C1 segment of cervical spinal cord (tissue), 14 donors: ENCODE measurements at regions not wholly inside any gene's neighbourhood (a gene's known extent, or its start where the extent isn't known, plus 50 kb on each side); places are given as distances from the start of the nearest gene placed in this dataset.

Source experiments
- DNase-seq, 14 donors: peaks; one replicate each; lab custom pipeline; 2025; lab: John Stamatoyannopoulos, UW

- DNase-seq = peak in 12 of 14 donors; percentile 9 to 71 (median 27)
Observed at GRCh38 chr15:77821188-77821958, 188.7 kb upstream of the LINGO1 start.

DNA sequence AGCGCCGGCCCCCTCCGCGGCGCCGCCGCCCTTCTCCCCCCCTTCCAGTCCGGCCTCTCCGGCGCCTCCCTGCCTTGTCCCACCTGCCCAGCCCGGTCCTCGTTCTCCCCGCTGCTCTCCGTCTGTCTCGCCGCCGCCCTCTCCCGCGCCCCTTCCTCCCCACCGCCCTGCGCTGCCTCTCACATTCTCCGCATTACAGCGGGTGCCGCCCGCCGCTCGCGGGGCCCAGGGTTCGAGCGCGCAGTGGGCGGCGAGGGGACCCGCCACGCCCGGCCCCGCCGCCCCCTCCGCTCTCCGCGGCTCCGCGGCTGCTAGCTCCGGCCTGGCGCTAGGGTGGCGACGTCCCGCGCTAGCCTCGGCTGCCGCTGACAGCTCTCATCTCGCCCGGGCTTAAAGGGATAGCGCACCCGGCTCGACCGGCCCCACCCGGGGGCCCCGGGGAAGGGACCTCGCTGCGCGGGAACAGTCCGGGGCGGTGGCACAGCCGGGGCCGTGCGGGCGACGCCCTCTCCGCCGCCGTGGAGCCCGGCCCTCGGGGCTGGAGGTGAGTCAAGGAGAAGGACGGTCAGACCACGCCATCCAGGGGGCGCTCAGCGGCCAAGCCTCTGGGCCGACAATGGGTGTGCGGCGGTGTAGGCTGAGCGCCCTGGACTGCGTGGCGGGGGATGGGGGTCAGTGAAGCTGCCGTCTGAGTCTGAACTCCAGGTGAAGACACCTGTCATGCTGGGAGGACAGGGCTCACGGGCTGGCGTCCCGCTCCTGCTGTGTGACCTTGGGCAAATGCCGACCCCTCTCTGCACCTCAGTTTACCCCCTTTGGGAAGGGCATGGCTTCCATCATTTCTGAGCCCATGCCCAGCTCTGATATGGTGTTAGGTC, 187.4 kb upstream of the LINGO1 start:
- DNase-seq = peak in 3 of 14 donors; percentile 10 to 36 (median 34)

- DNase-seq = peak in 1 of 14 donors; percentile 36
Observed at GRCh38 chr15:77819048-77819850, 186.5 kb upstream of the LINGO1 start.

DNA sequence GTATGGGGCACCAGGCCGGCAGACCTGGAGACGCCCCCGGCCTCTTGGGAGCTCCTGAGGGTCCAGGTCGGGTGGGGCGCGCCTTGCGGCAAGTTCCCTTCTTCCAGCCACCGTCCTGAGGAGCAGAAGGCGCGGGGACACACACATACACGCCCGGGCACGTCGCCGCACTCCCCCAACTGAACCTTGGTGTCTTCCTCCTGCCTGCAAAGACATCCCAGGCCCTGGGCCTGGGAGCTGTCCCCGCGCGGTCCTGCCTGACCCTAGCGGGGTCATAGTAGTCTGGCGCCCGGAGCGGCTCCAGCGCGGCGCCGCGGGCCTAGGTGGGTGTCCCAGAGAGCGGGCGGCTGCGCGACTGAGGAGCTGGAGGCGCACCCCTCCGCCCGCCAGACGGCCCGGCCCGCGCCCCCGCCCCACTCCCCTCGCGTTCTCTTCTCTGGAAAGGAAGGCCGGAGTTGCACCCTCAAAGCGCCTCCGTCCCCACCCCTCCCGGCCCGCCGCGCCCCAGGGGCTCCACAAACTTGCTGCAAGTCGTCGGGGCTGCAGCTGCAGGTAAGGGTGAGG, 185.9 kb upstream of the LINGO1 start:
- DNase-seq = no peak

- DNase-seq = no peak
Observed at GRCh38 chr15:77817434-77817833, 184.7 kb upstream of the LINGO1 start.

DNA sequence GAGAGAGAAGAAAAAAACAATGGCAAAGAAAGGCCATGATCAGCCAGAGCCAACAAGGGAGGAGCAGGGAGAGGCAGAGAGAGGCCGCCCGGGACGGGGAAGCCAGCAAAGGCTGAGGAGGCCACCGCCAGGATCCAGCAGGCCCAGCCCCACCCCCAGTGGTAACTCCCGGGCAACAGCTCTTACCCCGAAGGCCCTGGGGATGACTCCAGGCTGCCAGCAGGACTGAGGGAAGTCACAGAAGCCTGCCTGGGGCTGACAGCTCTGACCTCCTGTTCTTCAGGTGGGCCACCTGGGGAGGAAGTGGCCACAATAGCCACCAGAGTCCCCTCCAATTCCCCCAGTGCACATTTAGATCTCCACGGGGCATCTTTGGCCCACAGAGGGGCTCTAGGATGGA, 184.3 kb upstream of the LINGO1 start:
- peak in 1 of 14 donors; percentile 14 for DNase-seq

DNA sequence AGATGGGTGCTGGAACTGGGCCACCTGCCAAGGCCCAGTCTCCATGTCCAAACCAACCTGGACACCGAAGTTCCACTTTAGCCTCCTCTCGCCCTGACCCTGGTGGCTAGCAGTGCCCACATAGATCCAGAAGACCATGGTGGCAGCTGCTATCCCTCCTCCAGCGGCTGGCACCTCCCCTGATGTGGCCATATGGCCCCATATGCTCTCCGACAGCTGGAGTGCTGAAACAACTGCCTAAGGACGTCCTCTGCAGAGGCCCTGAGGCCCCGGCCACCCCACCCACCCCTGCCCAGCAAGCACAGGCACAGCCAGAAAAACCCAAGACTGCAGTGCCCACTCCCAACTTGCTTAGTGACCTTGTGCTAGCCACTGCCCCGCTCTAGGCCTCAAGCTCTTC, 182.3 kb upstream of the LINGO1 start:
- no peak for DNase-seq

DNA sequence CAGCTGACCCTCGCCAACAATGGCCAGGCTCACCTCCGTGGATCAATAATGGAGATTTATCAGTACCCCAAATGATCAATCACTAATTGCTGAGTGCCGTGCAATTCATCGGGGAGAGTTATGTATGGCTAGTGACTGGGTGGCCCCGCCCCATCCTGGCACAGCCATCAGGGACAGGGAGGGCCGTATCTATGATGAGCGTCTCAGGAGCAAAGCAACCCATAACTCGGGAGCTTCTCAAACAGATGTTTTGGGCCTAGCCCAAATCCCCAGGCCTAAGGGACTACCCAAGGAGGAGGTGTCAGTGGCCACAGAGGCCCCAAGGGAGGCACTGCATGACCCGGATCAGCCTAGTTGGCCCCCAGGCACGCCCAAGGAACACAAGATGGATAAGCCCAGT, 180.0 kb upstream of the LINGO1 start:
- no peak for DNase-seq

DNA sequence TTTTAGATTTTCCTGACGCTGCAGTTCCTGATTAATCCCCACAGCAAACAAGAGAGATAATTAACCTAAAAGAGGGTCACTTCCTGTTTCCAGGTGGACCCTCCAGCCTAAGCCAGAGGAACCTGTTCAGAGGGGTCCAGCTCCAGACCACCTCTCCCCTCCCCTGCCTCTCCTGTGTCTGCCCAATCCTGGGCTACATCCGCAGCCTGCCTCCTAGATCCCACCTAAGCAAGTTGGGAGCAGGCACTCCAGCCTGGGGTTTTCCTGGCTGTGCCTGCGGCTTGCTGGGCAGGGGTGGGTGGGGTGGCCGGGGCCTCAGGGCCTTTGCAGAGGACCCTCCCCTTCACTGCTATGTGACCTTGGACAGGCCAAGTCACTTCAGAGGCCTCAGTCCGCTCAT, 178.6 kb upstream of the LINGO1 start:
- DNase-seq = no peak

DNA sequence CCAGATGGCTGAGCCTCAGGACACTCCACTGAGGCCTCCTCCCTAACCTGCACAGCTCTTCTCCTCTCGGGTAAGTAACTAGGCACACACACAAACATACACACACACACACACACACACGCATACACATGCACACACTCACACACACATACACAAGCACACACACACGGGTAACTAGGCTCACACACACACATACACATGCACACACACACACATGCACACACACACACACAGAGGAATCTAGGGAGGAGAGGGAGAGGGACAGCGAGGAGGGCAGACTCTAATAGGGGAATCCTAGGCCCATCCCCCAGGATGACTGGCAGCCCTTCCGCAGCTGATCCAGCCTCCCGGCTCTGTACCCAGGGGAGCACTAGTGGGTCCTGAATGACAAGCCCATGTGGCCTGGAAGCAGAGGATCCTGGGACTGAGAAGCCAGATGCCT, 177.4 kb upstream of the LINGO1 start:
- no peak for DNase-seq

GRCh38 chr15:77808581-77809177, 176.0 kb upstream of the LINGO1 start:
- no peak for DNase-seq

DNA sequence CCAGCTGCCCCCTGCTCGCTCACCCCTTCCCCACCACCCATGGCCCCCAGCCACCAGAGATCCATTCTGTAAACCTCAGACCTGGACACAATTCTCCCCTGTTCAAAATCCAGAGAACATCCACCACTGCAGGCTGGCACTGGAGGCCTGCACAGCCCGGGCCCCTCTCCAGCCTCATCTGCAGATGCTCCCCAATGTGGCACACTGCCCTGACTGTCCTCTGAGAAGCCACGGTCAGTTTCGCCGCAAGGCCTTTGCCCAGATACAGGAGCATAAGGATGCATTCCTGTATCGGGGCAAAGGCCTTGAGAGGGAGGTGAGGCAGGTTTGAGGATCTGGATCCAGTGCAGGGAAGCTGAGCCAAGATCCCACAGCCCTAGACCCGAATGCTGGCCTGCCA, 175.4 kb upstream of the LINGO1 start:
- peak in 12 of 14 donors; percentile 15 to 60 (median 36) for DNase-seq

DNA sequence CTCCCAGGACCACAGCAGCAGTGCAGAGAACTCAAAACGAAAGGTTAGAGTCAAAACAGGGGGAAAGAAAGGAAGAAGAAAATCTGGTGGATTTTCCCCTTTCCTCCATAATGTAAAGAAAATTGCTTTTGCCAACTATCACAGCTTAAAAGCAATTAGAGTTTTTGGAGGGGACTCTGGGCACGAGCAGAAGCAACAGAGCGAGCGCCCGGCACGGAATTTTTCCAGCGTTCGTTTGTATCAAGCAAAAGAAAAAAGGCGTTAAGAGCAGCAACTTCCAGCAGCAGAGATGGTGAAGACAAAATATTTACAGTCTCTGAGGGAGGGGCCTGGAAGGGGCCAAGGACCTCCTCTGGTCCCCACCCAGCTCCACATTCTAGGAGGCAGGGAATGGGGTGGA, 174.9 kb upstream of the LINGO1 start:
- no peak for DNase-seq

DNA sequence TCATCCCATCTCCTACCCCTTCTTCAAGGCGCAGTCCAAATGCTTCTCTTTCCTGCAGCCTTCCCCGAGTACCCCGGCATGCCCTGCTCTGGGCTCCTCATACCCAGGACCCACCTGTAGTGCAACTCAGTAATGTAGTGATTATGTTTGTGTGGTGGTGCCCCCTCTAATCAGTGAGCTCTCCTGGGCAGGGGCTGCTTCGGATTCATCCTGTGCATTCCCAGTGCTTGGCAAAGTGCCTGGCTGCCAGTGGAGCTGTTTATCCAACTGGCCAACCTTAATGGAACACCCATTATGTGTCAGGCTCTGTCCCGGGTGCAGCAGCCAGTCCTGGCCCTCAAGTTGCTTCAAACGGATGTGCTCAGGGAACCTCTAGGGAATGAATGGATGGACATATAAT, 174.4 kb upstream of the LINGO1 start:
- peak in 1 of 14 donors; percentile 7 for DNase-seq

- DNase-seq = no peak
Observed at GRCh38 chr15:77804210-77804609, 171.5 kb upstream of the LINGO1 start.

DNA sequence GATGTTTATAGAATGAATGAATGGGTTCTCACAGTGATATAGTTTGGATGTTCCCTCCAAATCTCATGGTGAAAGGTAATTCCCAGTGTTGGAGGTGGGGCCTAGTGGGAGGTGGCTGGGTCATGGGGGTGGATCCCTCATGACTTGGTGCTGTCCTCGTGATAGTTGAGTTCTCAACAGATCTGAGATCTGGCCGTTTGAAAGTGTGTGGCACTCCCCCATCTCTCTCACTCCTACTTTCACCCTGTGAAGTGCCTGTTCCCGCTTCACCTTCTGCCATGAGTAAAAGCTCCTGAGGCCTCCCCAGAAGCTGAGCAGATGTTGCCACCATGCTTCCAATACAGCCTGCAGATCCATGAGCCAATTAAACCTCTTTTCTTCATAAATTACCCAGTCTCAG, 170.8 kb upstream of the LINGO1 start:
- no peak for DNase-seq

- no peak for DNase-seq
Observed at GRCh38 chr15:77800305-77800704, 167.6 kb upstream of the LINGO1 start.

GRCh38 chr15:77798847-77799246, 166.1 kb upstream of the LINGO1 start:
- no peak for DNase-seq

DNA sequence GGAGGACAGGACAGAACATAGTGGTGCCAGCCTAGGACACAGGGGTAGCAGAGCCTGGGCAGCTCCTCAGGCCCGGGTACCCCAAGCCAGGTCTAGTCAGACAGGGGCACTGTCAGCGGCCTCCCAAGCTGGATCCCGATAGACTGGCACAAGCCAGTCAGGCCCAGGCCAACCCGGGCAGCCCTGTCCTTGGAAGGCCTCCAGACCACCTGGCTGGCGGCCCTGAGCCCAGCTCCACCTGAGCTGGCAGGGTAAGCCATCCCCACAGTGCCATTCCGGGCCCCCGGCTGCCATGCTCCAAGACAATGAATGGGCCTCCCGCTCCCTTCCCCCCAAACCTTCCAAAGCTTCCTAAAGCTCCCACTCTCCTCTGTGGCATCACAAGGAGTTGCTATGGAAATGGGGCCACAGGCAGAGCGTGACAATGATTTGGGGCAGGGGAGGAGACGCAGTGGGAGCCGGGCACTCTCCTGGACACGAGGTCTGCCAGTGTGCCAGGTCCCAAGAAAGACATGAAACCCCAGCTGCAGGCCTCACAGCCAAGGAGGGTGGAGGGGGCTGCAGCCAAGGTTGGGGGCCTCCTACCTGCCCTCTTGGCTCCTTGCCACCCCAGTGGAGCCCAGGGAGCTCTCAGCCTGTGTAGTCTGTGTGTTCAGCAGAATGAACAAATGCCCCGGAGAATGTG, 165.6 kb upstream of the LINGO1 start:
- peak in 7 of 14 donors; percentile 17 to 90 (median 53) for DNase-seq

DNA sequence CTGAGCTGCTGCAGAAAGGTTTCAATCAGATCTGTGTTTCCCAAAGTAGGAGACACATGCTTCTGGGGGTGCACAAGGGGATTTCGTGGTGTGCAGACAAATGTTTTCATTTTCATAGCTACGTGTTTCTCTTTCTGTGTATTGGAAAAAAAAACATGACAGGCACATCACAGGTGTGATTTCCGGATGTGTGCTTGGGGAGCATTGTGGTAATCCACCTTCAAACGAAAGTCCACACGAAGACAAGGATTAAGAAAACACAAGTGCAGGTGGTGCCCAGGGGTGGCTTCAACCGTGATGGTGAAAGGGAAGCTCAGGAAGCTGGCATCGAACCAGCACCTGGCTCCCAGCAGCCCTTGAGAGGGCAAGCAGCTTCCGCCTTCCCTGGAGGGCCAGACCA, 164.6 kb upstream of the LINGO1 start:
- no peak for DNase-seq
